ENCODE measurements at regions not wholly inside any gene's neighbourhood (a gene's known extent, or its start where the extent isn't known, plus 50 kb on each side); places are given as distances from the start of the nearest gene placed in this dataset.

- 81 to 87% methylated on average over 4 of the region's 4 CpGs for WGBS, 2 donors
- peaks cover 3% of the 10 kb centered on the region for H3K4me1 ChIP-seq
- no peaks in the 10 kb centered on the region for H3K9me3 ChIP-seq
- no peaks in the 10 kb centered on the region for H3K36me3 ChIP-seq (ENCODE audit: low read depth, missing control alignments)
- no peak for TF ChIP-seq CTCF (IDR thresholded peaks at IDR 0.05)
- no peak for TF ChIP-seq POLR2A (IDR thresholded peaks at IDR 0.05)
- no peaks in the 10 kb centered on the region for H3K27me3 ChIP-seq
- H3K27ac ChIP-seq = no peak overlapping the region
- H3K4me3 ChIP-seq = no peak overlapping the region
- no peak for DNase-seq
- intact Hi-C loops (cut with DNase I; ENCODE audit: low total_unique reads) = no loop called here
Measured at GRCh38 chr7:22601812-22602565, 102.0 kb upstream of the STEAP1B start.

GRCh38 chr7:22601408-22601807, 101.4 kb upstream of the STEAP1B start:
- H3K9me3 ChIP-seq = no peaks in the 10 kb centered on the region
- H3K36me3 ChIP-seq (ENCODE audit: low read depth, missing control alignments) = no peaks in the 10 kb centered on the region
- H3K4me3 ChIP-seq = no peak overlapping the region
- intact Hi-C loops (cut with DNase I; ENCODE audit: low total_unique reads) = no loop called here
- DNase-seq = no peak
- no peak overlapping the region for H3K27ac ChIP-seq
- H3K4me1 ChIP-seq = peaks cover 3% of the 10 kb centered on the region
- H3K27me3 ChIP-seq = no peaks in the 10 kb centered on the region
- TF ChIP-seq POLR2A (IDR thresholded peaks at IDR 0.05) (no peak), CTCF (IDR thresholded peaks at IDR 0.05) (no peak)

GRCh38 chr7:22601003-22601402, 101.0 kb upstream of the STEAP1B start:
- Histone ChIP-seq H3K27me3 (no peaks in the 10 kb centered on the region), H3K4me3 (no peak overlapping the region), H3K4me1 (peaks cover 3% of the 10 kb centered on the region), H3K9me3 (no peaks in the 10 kb centered on the region), H3K27ac (no peak overlapping the region), H3K36me3 (ENCODE audit: low read depth, missing control alignments) (no peaks in the 10 kb centered on the region)
- 35 to 51% methylated on average over 5 of the region's 5 CpGs for WGBS, 2 donors
- TF ChIP-seq POLR2A (IDR thresholded peaks at IDR 0.05) = no peak
- DNase-seq = no peak
- intact Hi-C loops (cut with DNase I; ENCODE audit: low total_unique reads) = no loop called here

GRCh38 chr7:22598318-22598920, 98.4 kb upstream of the STEAP1B start:
- no peak overlapping the region for H3K27ac ChIP-seq
- H3K36me3 ChIP-seq (ENCODE audit: low read depth, missing control alignments) = no peaks in the 10 kb centered on the region
- intact Hi-C loops (cut with DNase I; ENCODE audit: low total_unique reads) = no loop called here
- 78 to 81% methylated on average over 12 of the region's 12 CpGs for WGBS, 2 donors
- no peak overlapping the region for H3K4me3 ChIP-seq
- H3K4me1 ChIP-seq = peaks cover 3% of the 10 kb centered on the region
- H3K9me3 ChIP-seq = no peaks in the 10 kb centered on the region
- TF ChIP-seq POLR2A (IDR thresholded peaks at IDR 0.05) (no peak), CTCF (IDR thresholded peaks at IDR 0.05) (no peak)
- no peaks in the 10 kb centered on the region for H3K27me3 ChIP-seq
- DNase-seq = no peak

GRCh38 chr7:22597844-22598243, 97.9 kb upstream of the STEAP1B start:
- no peak for DNase-seq

More at GRCh38 chr7:22597844-22598243, 97.9 kb upstream of the STEAP1B start:
- no peaks in the 10 kb centered on the region for H3K36me3 ChIP-seq (ENCODE audit: low read depth, missing control alignments)
- intact Hi-C loops (cut with DNase I; ENCODE audit: low total_unique reads) = no loop called here
- TF ChIP-seq CTCF (IDR thresholded peaks at IDR 0.05) (no peak), POLR2A (IDR thresholded peaks at IDR 0.05) (no peak)
- no peak overlapping the region for H3K27ac ChIP-seq
- H3K4me3 ChIP-seq = no peak overlapping the region
- 92 to 96% methylated on average over 3 of the region's 3 CpGs for WGBS, 2 donors
- H3K27me3 ChIP-seq = no peaks in the 10 kb centered on the region
- H3K9me3 ChIP-seq = no peaks in the 10 kb centered on the region
- peaks cover 3% of the 10 kb centered on the region for H3K4me1 ChIP-seq
